NB4 (cell line): ENCODE measurements at regions not wholly inside any gene's neighbourhood (a gene's known extent, or its start where the extent isn't known, plus 50 kb on each side); places are given as distances from the start of the nearest gene placed in this dataset.

Experiments
- CTCF ChIP-seq: IDR thresholded peaks from one replicate; pipeline ENCODE4 v1.5.1; 2012; ENCODE audit warnings: low read depth, low read length
- MAX ChIP-seq: IDR thresholded peaks from 2 replicates; pipeline ENCODE4 v1.6.1; 2011; ENCODE audit warnings: low read depth, low read length
- POLR2A ChIP-seq: IDR thresholded peaks from 2 replicates; pipeline ENCODE4 v1.6.1; 2011; ENCODE audit warnings: mild to moderate bottlenecking; ENCODE audit not compliant: insufficient read length; ENCODE audit errors: extremely low read depth

- no peak for TF ChIP-seq CTCF
- no peak for TF ChIP-seq POLR2A
- TF ChIP-seq MAX = no peak
These were observed 276.5 kb downstream of the PLPP3 start for GRCh38 chr1:56302878-56303277.
